DMS153 treated with DMSO at 0.1 percent for 48 hours (cell line): ENCODE measurements at regions not wholly inside any gene's neighbourhood (a gene's known extent, or its start where the extent isn't known, plus 50 kb on each side); places are given as distances from the start of the nearest gene placed in this dataset.

Experiments
- DNase-seq: peaks from one replicate; lab custom pipeline; 2025; ENCODE audit not compliant: unreplicated experiment; lab: John Stamatoyannopoulos, UW

DNA sequence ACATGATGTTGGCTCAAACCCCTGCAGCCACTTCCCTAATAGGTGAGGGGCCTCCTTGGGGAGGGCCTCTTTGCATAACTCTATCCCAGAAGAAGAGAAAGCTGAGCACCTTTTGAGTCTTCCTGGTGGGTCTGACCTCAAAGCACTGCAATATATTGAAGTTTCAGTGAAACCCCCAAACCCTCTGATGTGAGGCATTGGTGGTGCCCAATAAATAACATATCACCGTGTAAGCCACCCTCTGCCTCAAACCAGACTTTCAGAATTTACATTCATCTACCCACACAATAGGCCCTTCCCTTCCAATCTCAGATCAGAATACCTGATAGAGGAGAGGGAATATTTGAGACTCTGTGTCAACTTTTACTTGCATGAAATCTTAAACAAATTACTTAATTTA is 142.8 kb upstream of the STK17B start:
- DNase-seq, result no peak

DNA sequence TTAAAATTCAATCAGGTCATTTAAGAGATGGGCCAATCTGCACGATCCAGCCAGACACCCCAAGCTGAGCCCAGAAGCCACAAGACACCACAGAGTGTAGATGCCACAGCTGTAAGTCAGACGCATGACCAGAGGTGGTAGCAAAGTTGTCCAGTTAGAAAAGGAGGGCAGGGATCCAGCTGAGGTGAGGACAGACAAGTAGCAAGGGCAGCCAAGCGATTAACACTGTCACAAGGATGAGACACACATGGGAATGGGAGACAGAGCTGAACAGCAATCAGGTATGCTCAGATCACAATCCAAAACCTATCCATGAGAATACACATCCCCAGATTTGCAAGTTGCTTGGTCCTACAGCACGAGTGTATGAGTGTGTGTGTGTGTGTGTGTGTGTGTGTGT is 143.4 kb upstream of the STK17B start:
- DNase-seq, result no peak

DNA sequence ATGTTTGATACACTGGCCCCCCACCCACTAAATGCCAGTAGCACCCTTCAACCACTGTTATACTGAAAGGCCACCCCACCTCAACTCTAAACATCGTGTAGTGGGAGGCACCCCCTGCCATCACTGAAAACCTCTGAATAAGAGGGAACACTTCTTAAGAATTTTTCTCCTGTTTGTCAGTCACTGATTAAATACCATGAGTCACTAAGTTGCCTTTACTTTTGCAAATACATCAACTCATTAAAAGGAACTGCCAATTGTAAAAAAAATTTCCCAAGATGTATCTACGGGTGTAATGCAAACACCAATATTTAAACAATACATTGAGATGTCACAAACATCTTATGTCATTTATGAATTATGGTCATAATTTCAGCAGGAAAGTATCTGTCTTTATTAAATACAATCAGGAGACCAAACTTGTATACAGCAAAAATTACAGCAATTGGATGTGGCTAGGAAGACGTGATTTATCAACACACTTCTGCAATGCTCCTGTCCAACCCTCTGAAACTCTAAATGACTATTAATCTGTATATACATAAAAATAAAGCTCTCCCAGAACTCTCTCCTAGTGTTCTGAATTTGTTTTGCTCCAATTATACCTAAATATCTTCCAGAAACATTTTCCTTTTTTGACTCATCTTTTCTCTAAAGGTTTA is 144.1 kb upstream of the STK17B start:
- DNase-seq, result no peak

DNA sequence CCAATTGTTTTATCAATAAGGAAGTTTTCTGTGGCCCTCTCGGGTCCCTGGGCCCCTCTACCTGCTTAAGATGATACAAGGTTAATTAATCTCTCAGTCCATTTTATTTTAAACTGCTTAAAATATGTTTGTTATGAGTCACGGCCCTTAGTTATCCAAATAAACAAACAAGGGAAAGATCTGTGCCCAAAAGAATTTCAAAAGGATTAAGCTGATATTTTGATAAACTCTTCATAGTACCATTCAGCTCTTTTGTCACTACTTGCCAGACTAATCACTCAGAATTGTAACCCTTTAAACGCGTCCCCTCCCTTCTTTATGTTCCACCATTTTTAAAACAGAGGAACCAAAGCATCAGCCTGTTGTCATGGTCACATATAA is 144.7 kb upstream of the STK17B start:
- DNase-seq, result no peak

DNA sequence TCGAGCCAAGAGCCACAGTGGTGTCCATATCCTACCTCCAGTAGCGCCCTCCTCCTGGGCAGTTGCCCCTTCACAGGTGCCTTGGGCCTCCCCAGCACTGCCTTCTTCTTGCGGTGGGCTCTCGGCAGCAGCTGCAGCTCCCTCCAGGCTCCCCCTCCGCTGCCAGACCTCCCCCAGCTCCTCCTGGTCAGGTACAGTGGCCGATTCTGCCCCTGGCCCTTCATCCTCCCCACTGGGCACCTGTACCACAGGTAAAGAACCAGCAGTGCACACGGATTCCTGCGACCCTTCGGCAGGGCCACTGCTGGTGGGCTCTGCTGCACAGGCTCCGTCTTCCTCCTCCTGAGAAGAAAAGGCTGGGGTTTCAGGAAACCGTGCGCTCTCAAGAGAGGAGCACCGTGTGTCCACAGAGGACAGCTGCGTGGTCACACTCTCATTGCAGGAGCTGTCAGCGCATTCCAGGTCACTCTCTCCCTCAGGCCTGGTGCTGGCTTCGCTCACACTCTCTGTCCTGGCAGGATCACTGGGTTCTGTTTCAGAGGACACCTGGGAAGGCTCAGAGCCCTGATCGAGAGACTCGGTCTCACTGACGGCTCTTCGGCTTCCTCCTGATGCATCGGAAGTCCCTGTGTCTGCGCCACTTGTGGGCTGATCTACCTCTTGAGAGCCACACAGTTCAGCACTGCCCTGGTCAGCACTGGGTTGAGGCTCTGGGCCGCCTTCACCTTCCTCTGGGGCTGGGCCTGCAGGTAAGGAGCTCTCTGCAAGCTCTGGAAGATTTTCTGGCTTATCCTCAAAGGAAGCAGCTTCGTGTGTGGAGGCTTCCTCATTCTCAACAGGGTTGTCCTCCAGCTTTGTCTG is 147.4 kb upstream of the STK17B start:
- no peak for DNase-seq

DNA sequence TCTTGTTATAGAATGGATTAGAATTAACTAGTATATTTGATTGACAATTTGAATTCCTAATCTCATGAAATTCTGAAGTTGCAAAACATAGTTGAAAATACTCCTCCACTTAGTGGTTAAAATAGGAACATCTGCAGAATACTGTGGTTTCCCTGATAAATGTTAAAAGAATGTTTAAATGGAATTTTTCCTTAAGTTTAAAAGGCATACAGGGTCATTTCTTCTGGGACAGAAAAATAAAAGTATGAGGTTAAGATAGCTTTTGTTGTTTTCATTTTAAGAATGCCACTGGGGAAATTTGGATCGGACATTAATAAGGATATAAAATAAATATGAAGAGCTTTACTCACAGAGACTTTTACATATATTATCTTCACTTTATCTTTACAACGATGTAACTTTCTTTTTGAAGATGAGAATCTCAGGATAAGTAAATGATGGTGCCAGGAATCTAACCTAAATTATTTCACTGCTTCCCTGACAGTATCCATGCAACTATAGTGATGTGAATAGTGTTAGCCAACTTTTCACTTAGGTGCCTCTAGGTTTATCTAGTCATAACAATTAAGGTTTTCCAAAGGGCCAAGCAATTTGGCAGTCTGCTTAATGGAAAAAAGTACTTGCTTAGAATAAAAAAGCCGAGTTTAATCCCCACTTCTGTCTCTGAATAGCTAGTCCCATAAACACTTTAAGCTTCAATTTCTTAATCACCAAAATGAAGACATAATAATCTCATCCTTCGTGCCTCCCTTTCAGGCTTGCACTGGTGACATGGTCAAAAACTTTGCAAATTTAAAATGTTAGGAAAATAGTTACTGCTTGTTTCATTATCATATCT is 151.8 kb upstream of the STK17B start:
- no peak for DNase-seq

DNA sequence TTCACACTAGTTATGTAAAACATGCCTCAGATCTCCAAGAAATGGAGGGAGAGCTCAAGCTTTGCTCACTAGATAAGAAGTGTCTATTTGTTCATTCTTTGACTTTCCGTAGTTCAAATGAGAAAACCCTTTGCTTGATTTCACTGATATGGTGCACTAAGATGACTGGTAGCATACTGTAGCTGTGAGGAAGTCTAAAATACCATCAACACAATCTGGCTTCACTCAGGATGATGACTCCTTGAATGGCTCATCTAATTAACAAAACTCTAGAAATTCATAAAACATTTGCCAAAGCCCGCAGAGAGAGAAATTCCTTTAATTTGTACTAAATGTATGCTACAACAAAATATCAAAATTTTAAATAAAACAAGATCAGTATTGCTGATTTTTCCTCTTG is 152.8 kb upstream of the STK17B start:
- no peak for DNase-seq

DNA sequence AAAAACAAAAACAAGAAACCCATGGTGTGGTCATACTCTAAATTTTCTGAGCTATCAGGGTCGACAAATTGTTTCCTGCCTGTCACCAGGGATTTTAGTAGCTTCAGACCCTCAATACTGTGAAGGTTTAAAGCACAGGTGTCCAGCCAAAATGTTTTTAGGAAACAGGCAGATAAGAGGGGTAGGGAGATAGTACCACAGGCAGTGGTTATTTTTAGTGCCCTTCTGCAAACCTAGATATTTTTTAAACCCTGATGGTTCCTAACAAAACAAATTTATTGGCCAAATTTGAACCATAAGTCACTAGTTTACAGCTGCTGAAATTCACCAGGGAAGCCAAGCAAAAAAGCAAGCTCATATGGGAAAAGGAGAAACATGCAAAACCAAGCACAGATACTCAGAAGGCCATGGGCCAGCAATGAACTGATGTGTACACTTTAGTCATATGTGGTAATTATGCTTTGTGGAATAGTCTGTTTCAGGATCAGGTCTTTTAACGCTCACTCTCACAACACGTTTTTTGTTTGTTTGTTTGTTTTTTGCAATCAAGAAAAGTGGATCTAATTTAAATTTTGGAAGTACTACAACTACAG is 156.8 kb upstream of the STK17B start:
- DNase-seq, result no peak

DNA sequence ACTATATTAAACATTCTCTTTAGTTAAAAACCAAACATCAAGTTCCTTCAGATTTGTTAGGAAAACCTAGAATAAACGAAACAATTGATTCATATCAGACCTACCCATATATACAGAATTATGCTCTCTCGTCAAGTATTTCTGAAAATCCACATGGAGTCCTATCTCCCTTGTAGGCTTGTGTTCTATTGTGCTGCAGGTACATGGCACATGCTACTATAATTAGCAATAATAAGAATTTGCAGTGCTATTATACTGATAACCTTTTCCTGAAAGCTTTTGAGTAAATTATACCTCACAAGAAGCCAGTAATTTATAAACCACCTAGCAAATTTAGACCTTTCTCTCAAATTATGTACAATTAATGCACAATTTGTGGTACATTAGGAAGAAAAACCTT is 158.6 kb upstream of the STK17B start:
- no peak for DNase-seq

DNA sequence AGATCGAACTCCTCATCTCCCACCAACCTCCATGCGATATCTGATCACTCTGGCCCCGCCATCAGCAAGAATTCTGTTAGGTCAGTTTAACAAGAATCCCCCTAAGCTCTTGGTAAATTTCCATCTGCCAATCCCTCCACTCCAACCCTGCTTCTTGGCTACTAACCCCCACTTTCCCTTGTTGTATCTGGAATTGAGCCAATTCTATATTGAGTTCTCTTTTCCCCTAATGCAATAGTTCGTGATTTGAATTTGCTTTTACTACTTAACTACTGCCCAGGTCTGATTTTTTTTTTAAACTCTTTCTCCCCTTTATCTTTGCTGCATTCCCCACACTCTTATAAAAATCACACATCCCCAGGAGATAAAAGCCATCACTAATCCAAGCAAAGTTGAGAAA is 159.3 kb upstream of the STK17B start:
- DNase-seq, result no peak

DNA sequence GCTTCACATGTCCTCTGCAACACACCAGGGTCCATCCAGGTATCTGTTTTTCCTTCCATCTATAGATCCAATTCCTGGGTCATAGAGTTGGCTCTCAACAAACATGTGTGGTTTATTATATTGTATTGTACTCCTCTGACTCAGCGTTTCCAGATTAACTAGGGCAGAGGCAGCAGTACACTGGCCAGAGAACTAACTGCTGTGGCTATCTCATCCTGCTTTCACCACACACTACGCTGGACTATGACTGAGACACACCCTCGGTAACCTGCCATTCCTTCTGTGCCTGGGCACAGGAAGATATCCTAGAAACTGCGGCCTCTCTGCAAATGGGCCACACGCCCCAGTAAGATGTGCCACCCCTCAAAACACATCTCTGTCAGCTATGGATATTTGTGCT is 159.8 kb upstream of the STK17B start:
- no peak for DNase-seq

DNA sequence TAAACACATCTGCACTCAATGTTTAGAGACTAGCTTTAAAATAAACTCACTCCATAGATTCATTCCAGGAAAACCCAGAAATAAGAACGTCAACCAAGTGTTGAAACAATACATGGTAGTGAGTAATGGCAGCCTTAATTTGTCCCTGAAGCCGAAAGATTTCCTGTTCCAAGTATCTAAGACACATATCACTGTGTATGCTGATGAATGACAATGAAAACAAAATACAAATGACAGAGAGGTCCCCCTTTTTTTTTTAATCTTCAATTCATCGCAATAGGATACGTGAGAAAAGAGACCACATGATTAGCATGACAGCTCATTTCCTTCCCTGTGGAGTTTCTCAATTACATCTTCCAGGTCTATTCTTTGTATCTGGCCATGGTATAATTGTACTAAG is 160.5 kb upstream of the STK17B start:
- DNase-seq, result no peak

DNA sequence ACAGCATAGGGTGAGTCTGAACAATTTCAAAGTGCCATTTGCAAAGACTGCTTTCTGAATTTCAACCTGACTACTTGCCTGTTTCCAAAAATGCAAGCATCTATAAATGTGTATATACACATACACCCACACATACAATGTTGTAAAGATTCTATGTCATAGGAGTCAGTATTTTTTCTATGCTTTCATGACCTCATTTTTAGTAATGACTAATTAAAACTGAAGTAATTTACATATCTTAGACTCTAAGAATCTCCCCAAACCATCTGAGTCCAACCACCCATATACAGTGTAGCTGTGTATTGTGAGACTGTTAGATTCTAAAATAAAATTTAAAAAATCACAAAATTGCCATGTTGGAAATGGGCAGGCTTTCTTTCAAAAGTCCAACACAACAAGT is 162.0 kb upstream of the STK17B start:
- DNase-seq, result no peak

DNA sequence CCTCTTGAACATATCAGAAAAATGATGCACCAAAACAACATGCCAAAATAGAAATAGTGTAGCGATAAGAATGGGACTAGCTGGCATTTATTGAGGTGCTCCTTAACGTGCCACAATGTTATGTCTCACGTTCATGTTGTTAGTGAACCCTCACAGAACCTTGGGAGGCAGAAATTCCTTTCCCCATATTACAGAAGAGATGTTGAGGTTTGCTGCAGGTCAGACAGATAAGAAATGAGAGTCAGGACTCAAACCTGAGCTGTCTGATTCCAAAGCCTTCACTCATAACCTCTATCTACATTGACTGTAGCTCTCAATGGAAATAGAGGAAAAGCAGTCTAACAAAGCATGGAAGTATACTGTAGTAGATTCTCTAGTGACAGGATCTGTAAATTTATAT is 163.3 kb upstream of the STK17B start:
- no peak for DNase-seq

DNA sequence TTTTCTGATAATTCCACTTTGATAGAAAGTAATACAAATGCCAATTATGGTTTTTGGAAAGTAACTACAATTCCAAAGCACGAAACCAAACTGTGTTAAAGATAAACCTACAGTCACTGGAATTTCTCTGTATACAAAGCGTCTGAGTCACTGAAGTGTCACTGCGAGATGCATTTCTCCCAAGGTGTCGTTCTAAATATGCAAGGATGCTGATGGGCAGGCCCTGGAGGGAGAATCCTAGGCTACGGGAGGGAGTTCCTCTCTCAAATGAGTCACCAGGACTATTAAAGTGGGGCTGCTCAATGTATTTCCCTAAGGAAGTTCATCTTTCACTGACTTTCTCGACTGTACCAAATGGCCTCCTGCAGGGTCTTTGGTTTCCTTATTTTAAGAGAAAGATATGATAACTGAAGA is 163.8 kb upstream of the STK17B start:
- no peak for DNase-seq

DNA sequence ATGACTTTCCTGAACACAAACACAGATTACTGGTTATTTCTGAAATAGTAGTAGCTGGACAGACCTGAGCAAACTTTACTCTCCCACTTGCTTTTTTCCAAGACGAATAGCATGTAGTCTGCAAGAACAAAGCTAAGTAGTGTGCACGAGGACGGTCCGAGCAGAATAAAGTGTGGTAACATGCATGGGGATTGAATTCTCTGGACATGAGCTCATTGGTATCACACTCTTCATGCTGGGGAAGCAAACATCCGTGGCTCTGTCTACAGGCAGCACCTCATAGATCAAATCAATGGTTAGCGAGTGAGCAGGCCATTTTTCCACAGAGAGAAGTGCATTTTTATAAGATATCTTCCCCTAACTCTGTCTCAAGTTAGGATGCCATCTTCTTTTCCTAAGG is 164.8 kb upstream of the STK17B start:
- no peak for DNase-seq

DNA sequence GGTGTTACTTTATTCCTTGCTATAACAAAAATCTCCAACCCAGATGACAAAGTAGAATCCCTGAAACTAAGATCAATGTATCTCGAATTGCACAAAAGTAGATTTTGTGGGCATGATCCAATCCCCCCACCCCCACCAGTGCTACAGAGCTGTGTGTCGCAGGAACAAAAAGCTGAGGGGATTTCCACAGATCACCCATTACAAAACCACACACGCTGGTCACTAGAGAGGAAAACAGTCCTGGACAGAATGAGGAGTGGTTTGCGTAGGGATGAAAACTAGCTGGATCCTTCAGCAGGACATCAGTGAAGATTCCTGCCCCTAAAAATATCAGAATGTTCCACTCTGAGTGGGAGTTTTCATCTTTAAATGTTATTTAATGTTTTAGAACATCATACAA is 165.3 kb upstream of the STK17B start:
- DNase-seq, result no peak

DNA sequence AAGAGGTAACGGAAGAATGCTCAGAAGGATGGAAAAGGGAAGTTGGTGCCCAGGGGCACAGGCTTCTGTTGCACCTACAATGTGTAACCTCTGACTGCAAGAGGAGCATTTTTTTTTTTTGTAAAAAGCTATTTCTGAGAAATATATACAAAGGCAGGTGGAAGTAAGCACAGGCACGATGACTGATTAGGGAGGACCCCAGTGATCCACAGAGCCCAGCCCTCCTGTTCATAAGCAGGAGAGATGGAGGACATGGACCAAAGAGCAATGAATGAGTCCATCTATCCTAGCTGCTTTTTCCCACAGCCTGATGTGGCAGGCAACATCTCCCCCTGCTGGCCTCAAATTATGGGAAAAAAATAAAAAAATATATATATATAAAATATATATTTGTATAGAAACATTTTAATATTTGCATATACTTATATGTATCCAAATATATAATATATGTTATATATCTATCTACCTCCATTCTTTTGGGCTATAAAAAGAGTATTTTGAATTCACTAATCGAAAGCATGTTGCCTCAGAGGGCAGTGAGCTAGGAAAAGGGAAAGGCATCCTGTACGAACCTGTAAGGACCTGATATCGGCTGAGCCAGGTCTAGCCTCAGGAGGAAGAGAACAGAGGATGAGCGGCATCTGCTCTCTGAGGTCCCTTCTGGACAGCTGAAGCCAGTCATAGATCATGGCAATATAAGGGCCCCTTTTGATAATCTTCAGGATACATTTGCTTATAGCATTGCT is 166.0 kb upstream of the STK17B start:
- DNase-seq, result no peak

DNA sequence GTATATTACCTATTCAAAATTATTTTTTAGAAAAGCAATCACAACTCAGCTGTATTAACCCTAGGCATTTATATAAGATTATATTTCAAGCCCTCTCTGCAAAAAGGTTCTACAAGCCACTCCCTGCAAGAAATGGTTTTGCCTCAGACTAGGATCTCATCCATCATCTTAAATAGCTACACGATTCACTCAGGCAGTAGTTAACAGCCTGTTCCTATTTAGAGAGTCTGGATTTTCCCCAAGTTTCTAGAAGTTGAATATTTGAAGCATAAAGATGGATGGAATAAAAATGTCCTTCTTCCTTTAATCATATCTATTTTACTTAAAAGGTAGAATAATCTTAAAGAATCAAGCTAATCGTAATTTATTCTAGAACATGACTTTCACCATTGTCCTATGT is 167.1 kb upstream of the STK17B start:
- DNase-seq, result no peak

DNA sequence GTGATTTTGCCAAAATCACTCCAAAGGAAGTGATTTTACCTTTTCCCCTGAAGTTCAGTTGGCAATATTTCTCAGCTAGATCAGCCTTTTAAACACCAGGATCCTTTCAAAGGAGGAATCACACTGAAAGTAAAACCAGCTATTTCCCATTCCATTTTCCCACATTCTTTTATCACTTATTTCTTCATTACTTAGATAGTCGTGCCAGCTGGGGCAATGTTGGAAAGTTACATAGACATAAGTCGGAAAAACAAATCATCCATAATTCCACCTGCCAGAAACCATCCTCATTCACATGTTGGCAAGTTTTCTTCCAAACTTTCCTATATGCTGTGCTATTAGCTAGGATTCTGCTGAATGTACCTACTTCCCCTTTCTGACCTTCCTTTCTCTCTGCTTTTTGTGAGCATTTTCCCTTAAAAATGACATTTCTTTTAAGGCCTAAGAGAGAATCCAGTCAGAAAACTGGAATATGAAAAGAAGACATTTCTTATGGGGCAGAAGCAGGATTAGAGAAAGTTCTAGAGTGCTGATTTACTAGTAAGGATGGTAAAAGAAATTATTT is 170.0 kb upstream of the STK17B start:
- no peak for DNase-seq

DNA sequence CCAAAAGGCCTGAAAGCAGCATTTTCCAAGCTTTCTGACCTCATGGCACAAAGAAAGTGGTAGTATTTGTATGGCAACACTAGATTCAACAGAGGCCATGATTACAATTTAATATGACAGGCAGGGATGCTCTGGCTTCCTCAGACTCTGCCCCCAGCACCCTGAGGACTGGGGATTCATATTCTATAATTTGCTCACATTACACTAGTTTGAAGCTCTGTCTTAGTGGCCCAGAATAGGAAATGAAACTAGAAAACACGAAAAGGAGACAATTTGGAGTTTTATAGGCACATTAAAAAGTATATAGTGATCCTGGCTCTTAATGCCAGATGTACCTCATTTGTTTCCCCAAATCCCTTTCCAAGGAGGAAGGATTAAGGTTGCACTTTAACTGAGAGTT is 173.0 kb upstream of the STK17B start:
- no peak for DNase-seq
